Lower leg skin (tissue), 4 donors: ENCODE measurements at regions not wholly inside any gene's neighbourhood (a gene's known extent, or its start where the extent isn't known, plus 50 kb on each side); places are given as distances from the start of the nearest gene placed in this dataset.

Experiments
- DNase-seq, 2 donors: peaks; one replicate each; pipeline ENCODE4 v3.0.0-alpha.2; 2019; ENCODE audit warnings: low spot score in 2 of 2
- H3K4me3 ChIP-seq: fragments of 200-600 bp; sonication (generic); 2 replicates; pipeline ENCODE4 v1.5.1; 2017; ENCODE audit warnings: mild to moderate bottlenecking, low read depth; ENCODE audit not compliant: poor library complexity, severe bottlenecking
- POLR2A ChIP-seq, 2 donors: fragments of 450-650 bp; IDR thresholded peaks; one replicate each; pipeline ENCODE4 v1.6.1; 2016 to 2017; ENCODE audit warnings: antibody characterized with exemption in 2 of 2, mild to moderate bottlenecking in 1 of 2, moderate library complexity in 1 of 2
- WGBS, 2 donors: methylation state at CpG; one replicate each; pipeline ENCODE4 v1.1.5; 2018; 5-methylcytosine and 5-hydroxymethylcytosine counted together
- intact Hi-C: fragments of 100-400 bp; cut with DNase I; formaldehyde crosslinking; loops from one replicate; pipeline ENCODE4 v1.15.0; 2023; ENCODE audit warnings: low total_unique reads
- TF ChIP-seq, protein P1 (sequence below), 3 donors: fragments of 450-650 bp; IDR thresholded peaks; one replicate each; pipeline ENCODE4 v1.5.1; 2016; ENCODE audit warnings: antibody characterized with exemption in 3 of 3, mild to moderate bottlenecking in 3 of 3, moderate library complexity in 2 of 3

DNA sequence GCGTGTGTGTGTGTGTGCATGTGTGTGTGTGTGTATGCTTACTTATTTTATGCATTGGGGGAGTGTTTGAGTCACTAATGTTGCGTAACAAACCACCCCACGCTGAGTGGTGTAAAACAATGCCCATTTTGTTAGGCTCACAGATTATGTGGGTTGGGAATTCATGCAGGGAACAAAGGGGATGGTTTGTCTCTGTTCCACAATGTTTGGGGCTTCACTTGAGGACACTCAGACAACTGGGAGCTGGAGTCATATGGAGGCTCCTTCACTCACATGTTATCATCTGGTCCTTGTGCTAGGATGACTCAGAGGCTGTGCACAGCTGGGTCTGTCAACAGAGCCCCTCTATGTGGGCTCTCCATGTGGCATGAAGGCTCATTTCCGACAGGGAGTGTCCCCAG is 51.3 kb upstream of the LARGE1 start:
- no peak overlapping the region for H3K4me3 ChIP-seq
- no peak for DNase-seq
- no peak for TF ChIP-seq POLR2A (IDR thresholded peaks at IDR 0.05)
- TF ChIP-seq, protein P1, sequence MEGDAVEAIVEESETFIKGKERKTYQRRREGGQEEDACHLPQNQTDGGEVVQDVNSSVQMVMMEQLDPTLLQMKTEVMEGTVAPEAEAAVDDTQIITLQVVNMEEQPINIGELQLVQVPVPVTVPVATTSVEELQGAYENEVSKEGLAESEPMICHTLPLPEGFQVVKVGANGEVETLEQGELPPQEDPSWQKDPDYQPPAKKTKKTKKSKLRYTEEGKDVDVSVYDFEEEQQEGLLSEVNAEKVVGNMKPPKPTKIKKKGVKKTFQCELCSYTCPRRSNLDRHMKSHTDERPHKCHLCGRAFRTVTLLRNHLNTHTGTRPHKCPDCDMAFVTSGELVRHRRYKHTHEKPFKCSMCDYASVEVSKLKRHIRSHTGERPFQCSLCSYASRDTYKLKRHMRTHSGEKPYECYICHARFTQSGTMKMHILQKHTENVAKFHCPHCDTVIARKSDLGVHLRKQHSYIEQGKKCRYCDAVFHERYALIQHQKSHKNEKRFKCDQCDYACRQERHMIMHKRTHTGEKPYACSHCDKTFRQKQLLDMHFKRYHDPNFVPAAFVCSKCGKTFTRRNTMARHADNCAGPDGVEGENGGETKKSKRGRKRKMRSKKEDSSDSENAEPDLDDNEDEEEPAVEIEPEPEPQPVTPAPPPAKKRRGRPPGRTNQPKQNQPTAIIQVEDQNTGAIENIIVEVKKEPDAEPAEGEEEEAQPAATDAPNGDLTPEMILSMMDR (IDR thresholded peaks at IDR 0.05): no peak
- 41 to 42% methylated on average over 4 of the region's 4 CpGs for WGBS, 2 donors
- intact Hi-C loops: no loop called here

DNA sequence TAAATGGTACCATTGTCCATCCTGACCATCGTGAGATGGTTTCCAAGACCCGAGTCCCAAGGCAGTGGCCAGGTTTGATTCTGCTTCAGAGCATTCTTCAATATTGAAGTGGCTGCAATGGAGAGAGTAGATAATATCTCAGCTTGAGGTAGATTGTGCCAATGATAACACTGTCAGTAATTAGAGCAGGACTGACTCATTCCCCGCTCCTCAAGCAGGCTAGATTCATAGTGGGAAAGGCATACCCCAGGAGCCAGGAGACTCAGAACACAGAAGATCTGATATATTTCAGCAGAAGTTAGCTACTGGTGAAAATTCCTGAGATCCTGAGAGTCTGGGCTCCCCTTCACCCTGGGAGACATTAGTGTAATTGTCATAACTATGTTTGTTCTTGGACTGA is 55.6 kb upstream of the LARGE1 start:
- TF ChIP-seq, protein P1 (IDR thresholded peaks at IDR 0.05): no peak
- no peak for TF ChIP-seq POLR2A (IDR thresholded peaks at IDR 0.05)
- no peak for DNase-seq
- H3K4me3 ChIP-seq: no peak overlapping the region
- intact Hi-C loops: no loop called here
- WGBS, 2 donors: 64 to 74% methylated on average over 3 of the region's 3 CpGs

DNA sequence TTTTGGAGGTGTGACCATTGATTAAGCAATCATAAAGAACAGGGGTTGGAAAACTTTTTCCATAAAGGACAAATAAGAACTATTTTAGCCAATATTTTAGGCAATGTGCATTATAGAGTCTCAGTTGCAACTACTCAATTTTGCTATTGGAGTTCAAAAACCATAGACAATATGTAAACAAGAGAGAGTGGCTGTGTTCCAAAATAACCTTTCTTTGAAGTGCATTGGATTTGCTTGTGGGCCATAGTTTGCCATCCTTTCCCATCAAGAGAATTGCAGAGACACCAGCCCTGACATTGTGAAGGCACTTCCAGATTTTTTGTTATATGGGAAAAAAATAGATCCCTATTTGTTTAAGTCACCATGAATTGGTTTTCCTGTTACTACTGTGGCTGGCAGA is 63.3 kb upstream of the LARGE1 start:
- intact Hi-C loops: no loop called here
- H3K4me3 ChIP-seq: no peak overlapping the region
- no peak for TF ChIP-seq POLR2A (IDR thresholded peaks at IDR 0.05)
- TF ChIP-seq, protein P1 (IDR thresholded peaks at IDR 0.05): no peak
- no peak for DNase-seq

DNA sequence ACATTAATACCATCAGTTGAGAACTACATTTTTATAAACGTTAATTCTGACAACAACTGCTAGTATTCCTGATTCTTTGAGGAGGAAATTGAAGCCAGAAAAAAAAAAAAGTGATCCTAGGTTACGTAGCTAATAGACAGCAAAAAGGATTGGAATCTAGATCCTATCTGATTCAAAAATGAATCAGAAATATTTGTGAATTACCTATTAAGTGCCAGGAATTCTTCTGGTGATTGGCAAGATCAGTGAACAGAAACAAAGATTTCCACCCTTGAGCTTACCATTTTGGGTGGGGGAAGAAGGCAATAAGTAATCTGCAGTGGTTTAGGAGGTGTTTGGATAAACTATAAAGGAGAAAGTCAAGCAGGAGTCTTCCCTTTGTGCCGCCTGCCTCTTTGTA is 63.9 kb upstream of the LARGE1 start:
- 49 to 58% methylated on average over 3 of the region's 3 CpGs for WGBS, 2 donors
- no peak for DNase-seq
- TF ChIP-seq, protein P1 (IDR thresholded peaks at IDR 0.05): no peak
- TF ChIP-seq POLR2A (IDR thresholded peaks at IDR 0.05): no peak
- H3K4me3 ChIP-seq: no peak overlapping the region
- intact Hi-C loops: no loop called here

DNA sequence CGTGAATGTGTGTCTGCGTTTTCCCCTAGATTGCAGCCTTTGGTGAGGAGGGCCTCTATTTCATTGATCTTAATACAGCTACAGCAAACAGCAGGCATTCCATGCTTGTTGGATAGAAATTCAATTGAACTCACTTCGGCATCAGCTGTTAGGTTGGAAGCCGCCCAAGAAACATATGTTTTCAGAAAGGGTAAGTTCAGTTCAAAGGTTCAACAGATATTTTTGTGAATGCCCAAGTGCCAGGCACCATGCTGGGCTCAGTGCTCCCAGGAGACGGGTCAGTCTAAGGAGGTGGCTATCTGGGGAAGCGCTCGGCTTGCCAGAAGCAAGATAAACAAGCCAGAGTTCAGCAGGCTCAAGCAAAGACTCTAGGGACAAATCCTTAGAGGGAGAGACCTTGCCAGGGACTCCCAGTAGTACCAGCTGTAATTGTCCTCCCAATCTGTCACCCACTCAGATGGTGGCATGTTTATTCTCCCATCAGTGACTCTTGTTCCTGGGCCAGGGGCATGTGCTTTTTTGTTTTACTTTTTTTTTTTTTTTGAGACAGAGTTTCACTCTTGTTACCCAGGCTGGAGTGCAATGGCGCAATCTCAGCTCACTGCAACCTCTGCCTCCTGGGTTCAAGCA is 64.5 kb upstream of the LARGE1 start:
- 60 to 62% methylated on average over 8 of the region's 8 CpGs for WGBS, 2 donors
- H3K4me3 ChIP-seq: no peak overlapping the region
- no peak for TF ChIP-seq POLR2A (IDR thresholded peaks at IDR 0.05)
- TF ChIP-seq, protein P1 (IDR thresholded peaks at IDR 0.05): no peak
- no peak for DNase-seq
- intact Hi-C loops: no loop called here

DNA sequence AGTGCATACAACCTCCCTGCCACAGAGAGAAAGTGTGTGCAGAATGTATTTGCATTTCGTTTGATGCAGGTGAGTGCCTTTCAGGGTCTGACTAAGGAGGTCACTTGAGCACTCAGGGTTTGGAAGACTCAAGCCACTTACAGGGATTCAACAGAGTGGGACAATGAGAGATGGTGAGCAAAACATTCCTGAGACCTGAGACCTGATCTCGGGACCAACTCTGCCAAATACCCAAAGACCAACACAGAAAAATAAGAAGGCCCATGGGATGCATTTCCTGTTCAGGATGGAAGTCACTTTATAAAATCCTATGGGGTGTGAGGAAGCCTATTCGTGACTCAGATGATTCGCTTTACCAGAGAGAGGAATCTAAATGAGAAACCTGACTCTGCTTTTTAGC is 65.2 kb upstream of the LARGE1 start:
- intact Hi-C loops: no loop called here
- no peak for DNase-seq

More for the DNA sequence above, 65.2 kb upstream of the LARGE1 start:
- 72 to 73% methylated on average over 4 of the region's 4 CpGs for WGBS, 2 donors
- no peak overlapping the region for H3K4me3 ChIP-seq
- TF ChIP-seq POLR2A (IDR thresholded peaks at IDR 0.05): no peak
- TF ChIP-seq, protein P1 (IDR thresholded peaks at IDR 0.05): no peak
